T-helper 2 cell treated with Interferon-gamma antibody and Interleukin-4, amounts not matched to agents 100 ng/mL and 5 ng/mL, for 36 hours (primary cell): ENCODE measurements at regions not wholly inside any gene's neighbourhood (a gene's known extent, or its start where the extent isn't known, plus 50 kb on each side); places are given as distances from the start of the nearest gene placed in this dataset.
"Not testable (repeated sequence)": the region's sequence is repeated elsewhere in the genome, so short reads cannot be mapped to it uniquely, and the experiment has no call there.

Experiments
- intact Hi-C: fragments of 100-400 bp; cut with micrococcal nuclease; formaldehyde crosslinking; loops from one replicate; pipeline ENCODE4 v1.15.1; 2023

GRCh38 chr1:90864681-90865080 is 147.6 kb upstream of the BARHL2 start:
- intact Hi-C loops: no loop called here

- intact Hi-C loops: no loop called here
Measured at GRCh38 chr1:90862782-90863181, 145.7 kb upstream of the BARHL2 start.

GRCh38 chr1:90861421-90861820 is 144.3 kb upstream of the BARHL2 start:
- intact Hi-C loops: not testable (repeated sequence)

DNA sequence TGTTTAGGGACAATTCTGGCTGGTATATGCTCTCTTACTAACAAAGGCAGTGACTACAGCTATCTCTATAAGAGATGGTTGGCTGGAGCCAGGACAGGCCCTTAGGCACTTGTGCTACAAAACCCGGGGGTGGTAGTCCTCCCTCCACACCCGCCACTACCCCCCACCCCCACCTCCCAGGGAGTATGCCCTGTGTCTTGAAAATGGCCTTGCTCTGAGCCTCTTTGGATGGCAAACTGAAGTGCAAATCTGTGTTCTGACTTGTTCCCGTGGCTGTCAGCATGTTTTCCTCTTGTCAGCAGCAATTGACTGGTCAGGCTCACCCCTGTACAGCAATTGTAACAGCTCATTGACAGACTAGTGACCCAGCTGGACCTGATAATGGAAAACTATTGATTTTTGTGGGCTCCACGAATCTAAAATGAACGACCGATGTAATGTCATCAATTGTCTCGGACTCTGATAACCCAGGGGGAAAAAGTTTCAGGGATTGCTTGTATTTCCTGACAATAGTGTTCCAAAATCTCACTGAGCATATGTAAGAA is 139.4 kb upstream of the BARHL2 start:
- intact Hi-C loops: no loop called here

DNA sequence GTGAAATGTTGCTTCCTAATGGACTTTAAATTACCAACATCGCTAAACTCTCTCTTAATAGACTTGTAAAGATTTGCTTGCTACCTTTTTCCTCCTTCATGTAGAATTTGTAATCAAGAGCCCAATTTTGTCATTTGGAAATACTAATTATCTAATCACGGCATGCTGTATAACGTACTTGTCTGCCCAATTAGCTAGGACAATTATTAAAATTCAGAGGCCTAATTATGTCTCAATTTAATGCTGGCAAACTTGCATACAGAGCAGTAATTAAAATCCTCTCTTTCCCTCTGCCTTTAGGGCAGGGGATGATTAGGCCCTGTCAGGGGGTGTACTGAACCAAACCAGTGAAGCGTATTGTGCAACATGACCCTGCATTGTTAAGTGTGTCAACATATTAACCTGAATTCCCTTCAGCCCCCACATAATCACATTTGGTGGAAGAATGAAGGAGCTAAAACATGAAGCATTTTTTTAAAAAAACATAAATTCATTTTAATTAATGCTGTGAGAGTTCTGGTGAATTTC is 137.4 kb upstream of the BARHL2 start:
- intact Hi-C loops: loop anchor here (5.0 kb wide), 1 partner anchor 132 kb away; no protein-coding TSS in a partner anchor

GRCh38 chr1:90851711-90852050 is 134.6 kb upstream of the BARHL2 start:
- intact Hi-C loops: loop anchor here (1.0 to 5.0 kb wide), 3 partner anchors 17 to 171 kb away; partner anchors contain the start of gene ZNF644

DNA sequence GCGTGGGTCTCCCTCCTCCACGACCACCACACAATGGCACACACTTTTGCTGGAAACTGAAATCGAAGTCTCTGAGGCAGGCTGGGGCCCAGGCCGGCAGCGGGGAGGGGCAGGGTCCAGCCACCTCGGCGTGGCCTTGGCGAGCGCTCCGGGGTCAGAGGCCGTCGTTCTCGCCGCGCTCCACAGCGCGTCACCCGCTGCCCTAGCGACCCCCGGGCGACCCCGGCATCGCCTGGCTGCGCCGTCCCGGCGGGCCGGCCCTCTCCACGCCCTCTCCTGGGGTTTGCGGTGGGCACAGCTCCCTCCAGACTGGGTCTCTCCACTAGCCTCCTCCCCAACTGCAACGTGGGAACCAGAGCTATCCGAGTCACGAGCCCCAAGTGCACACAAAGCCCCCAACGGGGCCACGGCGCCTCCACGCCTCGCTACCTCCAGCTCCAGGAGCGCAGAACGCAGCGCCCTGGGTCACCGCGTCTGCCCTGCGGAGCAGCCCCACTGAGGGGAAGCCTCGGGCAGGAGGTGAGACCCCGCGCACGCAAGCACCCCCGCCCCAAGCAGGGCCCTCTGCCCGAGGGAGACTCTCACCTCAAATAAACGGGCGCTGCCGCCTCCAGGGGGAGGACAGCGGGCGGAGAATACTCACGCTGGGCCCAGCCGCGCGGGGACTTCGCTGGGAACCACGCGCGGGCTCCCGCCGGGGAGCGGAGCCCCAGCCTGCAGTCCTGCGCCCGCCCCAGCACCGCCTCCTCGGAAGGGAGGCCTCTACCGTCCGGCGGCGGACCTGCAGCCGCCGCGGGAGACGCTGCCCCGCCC is 134.0 kb upstream of the BARHL2 start:
- intact Hi-C loops: loop anchor here (1.0 to 5.0 kb wide), 3 partner anchors 16 to 171 kb away; partner anchors contain the start of gene ZNF644

DNA sequence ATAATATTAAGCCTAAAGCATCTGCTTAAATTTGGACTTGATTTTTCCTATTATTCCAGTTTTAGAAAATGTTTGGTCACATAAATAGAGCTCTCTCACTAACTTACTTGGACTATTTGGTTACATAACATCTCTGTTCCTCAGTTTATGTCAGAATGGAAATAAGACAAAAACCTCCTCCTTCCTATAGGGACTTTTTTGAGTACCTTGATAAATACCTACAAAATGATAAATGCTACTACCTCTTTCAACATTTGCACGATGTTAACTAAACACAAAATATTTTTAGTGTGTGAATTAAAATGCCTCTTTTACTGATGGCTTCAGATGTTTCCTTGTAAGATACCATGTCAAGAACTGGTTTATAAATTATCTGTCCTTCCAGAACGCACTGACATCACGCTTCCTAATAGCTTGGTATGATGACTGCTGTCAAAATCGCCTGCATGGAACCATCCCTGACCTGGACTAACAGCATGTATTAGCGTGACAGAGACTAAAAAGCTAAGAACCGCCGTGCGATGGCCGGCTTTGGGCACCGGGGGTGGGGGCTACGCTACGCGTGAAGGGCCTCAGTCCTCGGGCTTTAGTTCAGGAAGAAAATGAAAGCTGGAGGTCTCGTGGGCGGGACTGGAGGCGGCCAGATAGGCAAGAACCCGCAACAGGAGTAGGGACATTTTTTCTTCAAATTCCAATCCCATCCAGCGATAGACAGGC is 133.2 kb upstream of the BARHL2 start:
- intact Hi-C loops: loop anchor here (2.0 to 5.0 kb wide), 2 partner anchors 16 to 128 kb away; no protein-coding TSS in a partner anchor

- intact Hi-C loops: no loop called here
Measured at GRCh38 chr1:90841473-90841872, 124.4 kb upstream of the BARHL2 start.

DNA sequence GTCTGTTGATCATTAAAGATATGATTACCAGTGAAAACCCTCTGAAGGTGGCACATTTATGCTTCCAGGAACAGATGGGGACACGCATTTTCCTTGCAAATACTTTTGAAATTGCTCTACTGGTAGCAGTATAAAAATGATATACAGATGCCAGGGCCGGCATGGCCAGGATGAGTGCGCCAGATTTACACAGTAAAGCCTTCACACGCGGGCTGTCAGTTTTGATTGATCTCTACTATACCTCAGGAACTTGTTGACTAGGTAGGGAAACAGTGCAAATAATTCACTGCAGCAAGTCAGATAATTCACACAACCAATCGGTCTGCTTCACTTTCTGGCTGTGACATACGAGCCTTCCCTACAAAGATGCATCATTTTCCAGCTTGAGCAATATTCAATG is 123.2 kb upstream of the BARHL2 start:
- intact Hi-C loops: no loop called here

DNA sequence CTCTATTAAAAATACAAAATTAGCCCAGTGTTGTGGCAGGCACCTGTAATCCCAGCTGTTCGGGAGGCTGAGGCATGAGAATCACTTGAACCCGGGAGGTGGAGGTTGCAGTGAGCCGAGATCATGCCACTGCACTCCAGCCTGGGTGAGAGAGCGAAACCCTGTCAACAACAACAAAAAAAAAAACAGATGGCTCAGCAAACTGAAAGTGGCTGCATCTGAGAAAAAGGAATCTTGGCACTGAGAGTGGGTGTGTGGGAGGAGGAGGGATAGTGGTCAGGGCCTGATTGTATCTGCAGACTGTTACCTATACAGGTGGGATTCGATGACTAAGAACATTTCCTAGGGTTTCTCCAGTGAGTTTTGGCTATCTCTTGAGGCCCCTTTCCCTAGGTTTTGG is 122.2 kb upstream of the BARHL2 start:
- intact Hi-C loops: no loop called here

DNA sequence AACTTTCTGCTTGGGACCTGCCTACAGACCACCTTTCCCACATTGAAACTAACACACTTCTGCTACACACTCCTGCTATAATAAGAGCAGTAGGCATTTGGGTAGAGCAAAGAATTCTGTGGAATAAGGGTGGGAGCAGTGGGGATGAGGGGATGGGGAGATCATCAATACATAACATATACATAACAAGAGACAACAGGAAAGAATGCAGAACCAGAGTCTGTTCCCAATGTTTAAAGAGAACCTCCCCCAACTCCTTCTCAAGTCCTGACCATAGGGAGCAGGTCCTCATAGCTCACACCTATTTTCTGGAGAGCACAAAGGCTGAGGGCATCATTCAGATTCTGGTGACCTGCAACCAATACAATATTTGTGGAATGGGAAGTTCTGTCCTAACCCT is 121.6 kb upstream of the BARHL2 start:
- intact Hi-C loops: no loop called here

- intact Hi-C loops: no loop called here
Measured at GRCh38 chr1:90837420-90837819, 120.3 kb upstream of the BARHL2 start.

DNA sequence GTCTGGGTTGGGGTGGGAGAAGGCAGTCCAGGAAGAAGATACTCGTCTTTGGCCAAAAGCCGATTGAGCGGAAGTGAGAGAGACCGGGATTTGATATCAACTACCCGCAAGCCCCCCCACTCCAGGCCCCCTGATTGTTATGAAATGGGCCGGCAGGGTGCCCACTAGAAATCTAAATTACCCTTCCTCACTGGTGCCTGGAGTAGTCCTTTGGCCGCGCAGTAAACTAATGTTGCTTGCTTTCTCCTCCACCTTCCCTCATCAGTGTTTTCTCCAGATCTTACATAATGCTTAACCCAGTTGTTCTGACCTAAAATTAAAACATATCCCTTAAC is 119.2 kb upstream of the BARHL2 start:
- intact Hi-C loops: no loop called here

GRCh38 chr1:90835661-90836344 is 118.7 kb upstream of the BARHL2 start:
- intact Hi-C loops: loop anchor here (2.0 kb wide), 2 partner anchors 15 to 111 kb away; no protein-coding TSS in a partner anchor

DNA sequence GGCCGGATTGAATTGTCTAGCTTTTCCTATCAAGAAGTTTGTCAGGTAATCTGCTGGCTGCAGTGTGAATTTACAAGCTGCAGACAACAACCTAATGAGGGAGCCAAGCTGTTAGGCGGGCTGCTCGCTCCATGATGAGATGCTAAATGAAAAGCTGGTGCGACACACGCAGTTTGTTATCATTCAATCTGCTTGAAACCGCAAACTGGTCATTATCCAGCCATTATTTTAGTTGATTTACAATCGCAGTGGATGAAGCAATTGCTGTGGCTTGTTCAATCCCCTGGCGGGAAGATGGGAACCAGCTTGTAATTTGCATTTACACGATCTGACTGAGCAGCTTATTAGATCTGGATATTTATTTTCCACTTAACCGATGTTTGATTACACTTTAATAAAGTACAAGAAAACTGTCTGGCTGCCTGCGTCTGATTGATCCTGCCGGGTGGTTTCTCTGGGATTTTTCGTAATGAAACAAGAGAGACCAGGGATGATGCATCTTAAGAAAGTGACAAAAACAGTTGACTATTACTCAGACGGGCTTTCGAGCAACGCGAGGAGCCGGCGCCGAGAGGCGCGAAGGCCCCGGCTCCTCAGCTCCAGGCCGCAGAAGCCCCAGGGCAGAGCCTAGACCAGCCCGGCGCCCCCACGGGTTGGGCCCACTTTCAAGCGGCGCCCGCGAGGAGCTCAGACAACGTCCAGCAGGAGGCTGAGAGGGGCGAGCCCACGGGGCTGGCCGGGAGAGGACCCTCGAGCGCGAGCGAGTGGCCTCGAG is 118.0 kb upstream of the BARHL2 start:
- intact Hi-C loops: loop anchor here (2.0 kb wide), 2 partner anchors 16 to 110 kb away; no protein-coding TSS in a partner anchor

DNA sequence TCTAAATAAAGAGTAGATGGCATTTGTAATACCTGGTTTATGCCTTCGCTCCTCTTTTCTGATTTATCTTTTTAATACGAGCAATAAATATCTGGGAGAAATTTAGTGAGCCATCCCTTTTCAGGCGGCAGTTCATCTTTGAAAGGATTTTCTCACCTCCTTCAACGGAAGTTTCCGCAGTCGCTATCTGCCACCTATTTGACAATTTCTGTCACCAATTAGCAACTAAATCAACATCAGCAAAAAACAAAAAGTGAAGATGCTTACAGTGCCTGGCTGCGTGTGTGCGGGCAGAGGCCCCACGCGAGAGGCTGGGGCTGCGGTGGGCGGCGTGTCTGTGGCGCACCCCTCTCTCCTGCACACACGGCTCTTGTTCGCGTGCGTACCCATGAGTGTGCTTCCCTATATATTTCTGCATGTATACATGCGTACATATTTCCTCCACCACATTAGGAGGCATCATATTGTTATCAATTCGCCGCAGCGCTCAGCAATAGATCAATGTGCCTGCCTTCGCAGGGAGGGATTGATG is 117.3 kb upstream of the BARHL2 start:
- intact Hi-C loops: loop anchor here (2.0 kb wide), 2 partner anchors 16 to 110 kb away; no protein-coding TSS in a partner anchor

DNA sequence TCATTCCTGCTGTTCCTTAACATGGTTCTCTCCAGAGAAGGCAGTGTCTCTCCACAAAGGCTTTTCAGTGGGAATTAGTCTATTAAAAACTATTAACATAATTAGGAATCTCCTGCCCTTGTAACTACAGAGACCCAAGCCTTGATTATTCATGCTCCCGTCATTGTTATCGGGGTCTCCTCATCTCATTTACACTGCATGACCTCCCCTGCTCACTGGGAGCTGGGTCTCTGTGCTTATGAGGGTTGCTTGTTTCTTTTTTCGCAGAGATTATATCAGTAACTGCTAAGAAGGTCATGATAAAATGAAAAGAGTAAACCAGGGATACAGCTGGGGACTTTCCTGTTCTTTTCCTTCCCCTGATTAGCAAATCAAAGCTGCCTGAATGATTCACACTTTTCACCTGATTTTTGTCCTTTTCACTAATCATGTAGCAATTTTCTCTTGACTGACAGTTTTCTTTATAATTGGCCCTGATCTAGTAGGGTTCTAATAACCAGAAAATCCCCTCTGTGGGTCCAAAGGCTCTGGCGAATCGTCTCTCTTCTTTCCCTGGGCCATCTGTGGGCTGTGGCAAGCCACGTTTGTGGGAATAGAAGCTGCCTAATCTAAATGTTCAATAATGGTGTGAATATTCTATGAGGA is 116.5 kb upstream of the BARHL2 start:
- intact Hi-C loops: loop anchor here (2.0 kb wide), 2 partner anchors 17 to 109 kb away; no protein-coding TSS in a partner anchor

GRCh38 chr1:90831910-90832309 is 114.8 kb upstream of the BARHL2 start:
- intact Hi-C loops: no loop called here

GRCh38 chr1:90826834-90827233 is 109.7 kb upstream of the BARHL2 start:
- intact Hi-C loops: no loop called here
